Neural cell (in vitro differentiated cells): ENCODE measurements at regions not wholly inside any gene's neighbourhood (a gene's known extent, or its start where the extent isn't known, plus 50 kb on each side); places are given as distances from the start of the nearest gene placed in this dataset.

ENCODE experiments used
- CTCF ChIP-seq: fragments of 450-650 bp; IDR thresholded peaks from 2 replicates; pipeline ENCODE4 v1.5.1; 2014; ENCODE audit warnings: antibody characterized with exemption, mild to moderate bottlenecking, moderate library complexity; ENCODE audit not compliant: poor library complexity, severe bottlenecking
- EP300 ChIP-seq: fragments of 450-650 bp; conservative IDR thresholded peaks from 2 replicates; pipeline ENCODE4 v1.6.1; 2014; ENCODE audit warnings: antibody characterized with exemption, mild to moderate bottlenecking, moderate library complexity; ENCODE audit not compliant: poor library complexity, severe bottlenecking
- EZH2 ChIP-seq: fragments of 200-600, 300-800 bp; shearing (Covaris generic), sonication (generic); IDR thresholded peaks from 2 replicates; pipeline ENCODE4 v1.6.1; 2014; ENCODE audit warnings: antibody characterized with exemption, low read length, borderline replicate concordance, mild to moderate bottlenecking; ENCODE audit not compliant: insufficient read depth, poor library complexity, severe bottlenecking
- MXI1 ChIP-seq: fragments of 450-650 bp; conservative IDR thresholded peaks from 2 replicates; pipeline ENCODE4 v1.6.1; 2014; ENCODE audit warnings: antibody characterized with exemption, mild to moderate bottlenecking; ENCODE audit not compliant: poor library complexity, severe bottlenecking
- POLR2AphosphoS5 ChIP-seq: IDR thresholded peaks from 2 replicates; pipeline ENCODE4 v1.6.1; 2012
- SMC3 ChIP-seq: fragments of 450-650 bp; conservative IDR thresholded peaks from 2 replicates; pipeline ENCODE4 v1.6.1; 2014; ENCODE audit warnings: antibody characterized with exemption, mild to moderate bottlenecking, moderate library complexity; ENCODE audit not compliant: poor library complexity
- TAF1 ChIP-seq: IDR thresholded peaks from 2 replicates; pipeline ENCODE4 v1.6.1; 2012; ENCODE audit warnings: low read depth
- TF ChIP-seq, protein P1 (sequence below): IDR thresholded peaks from 2 replicates; pipeline ENCODE4 v1.6.1; 2012; ENCODE audit warnings: borderline replicate concordance

GRCh38 chr9:117649126-117649525 is 55.1 kb upstream of the TLR4 start:
- TF ChIP-seq EP300 (no peak), CTCF (no peak), MXI1 (no peak), POLR2AphosphoS5 (no peak), SMC3 (no peak), TAF1 (no peak), EZH2 (no peak)
- TF ChIP-seq, protein P1, sequence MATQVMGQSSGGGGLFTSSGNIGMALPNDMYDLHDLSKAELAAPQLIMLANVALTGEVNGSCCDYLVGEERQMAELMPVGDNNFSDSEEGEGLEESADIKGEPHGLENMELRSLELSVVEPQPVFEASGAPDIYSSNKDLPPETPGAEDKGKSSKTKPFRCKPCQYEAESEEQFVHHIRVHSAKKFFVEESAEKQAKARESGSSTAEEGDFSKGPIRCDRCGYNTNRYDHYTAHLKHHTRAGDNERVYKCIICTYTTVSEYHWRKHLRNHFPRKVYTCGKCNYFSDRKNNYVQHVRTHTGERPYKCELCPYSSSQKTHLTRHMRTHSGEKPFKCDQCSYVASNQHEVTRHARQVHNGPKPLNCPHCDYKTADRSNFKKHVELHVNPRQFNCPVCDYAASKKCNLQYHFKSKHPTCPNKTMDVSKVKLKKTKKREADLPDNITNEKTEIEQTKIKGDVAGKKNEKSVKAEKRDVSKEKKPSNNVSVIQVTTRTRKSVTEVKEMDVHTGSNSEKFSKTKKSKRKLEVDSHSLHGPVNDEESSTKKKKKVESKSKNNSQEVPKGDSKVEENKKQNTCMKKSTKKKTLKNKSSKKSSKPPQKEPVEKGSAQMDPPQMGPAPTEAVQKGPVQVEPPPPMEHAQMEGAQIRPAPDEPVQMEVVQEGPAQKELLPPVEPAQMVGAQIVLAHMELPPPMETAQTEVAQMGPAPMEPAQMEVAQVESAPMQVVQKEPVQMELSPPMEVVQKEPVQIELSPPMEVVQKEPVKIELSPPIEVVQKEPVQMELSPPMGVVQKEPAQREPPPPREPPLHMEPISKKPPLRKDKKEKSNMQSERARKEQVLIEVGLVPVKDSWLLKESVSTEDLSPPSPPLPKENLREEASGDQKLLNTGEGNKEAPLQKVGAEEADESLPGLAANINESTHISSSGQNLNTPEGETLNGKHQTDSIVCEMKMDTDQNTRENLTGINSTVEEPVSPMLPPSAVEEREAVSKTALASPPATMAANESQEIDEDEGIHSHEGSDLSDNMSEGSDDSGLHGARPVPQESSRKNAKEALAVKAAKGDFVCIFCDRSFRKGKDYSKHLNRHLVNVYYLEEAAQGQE = no peak
